ENCODE measurements at regions not wholly inside any gene's neighbourhood (a gene's known extent, or its start where the extent isn't known, plus 50 kb on each side); places are given as distances from the start of the nearest gene placed in this dataset.

DNA sequence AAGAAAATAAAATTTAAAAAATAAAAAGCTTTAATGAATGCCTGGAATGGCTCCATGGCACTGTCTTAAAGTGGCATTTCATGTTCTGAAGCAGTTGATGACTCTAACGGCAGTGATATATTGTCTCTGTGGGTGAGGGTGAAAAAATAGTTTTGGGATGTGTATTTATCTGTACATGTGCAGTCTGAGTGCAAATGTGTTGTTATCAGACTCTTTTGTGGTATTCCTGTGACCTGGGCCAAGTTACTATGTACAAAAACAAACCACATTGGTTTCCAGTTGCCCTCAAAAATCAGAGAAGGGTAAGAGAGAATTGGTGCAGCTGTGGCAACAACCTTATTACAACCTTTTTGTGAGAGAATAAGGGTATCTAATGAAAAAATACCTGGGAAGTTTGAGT is 81.7 kb upstream of the CCDC91 start:
- TF ChIP-seq, protein P1, sequence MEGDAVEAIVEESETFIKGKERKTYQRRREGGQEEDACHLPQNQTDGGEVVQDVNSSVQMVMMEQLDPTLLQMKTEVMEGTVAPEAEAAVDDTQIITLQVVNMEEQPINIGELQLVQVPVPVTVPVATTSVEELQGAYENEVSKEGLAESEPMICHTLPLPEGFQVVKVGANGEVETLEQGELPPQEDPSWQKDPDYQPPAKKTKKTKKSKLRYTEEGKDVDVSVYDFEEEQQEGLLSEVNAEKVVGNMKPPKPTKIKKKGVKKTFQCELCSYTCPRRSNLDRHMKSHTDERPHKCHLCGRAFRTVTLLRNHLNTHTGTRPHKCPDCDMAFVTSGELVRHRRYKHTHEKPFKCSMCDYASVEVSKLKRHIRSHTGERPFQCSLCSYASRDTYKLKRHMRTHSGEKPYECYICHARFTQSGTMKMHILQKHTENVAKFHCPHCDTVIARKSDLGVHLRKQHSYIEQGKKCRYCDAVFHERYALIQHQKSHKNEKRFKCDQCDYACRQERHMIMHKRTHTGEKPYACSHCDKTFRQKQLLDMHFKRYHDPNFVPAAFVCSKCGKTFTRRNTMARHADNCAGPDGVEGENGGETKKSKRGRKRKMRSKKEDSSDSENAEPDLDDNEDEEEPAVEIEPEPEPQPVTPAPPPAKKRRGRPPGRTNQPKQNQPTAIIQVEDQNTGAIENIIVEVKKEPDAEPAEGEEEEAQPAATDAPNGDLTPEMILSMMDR (IDR thresholded peaks at IDR 0.05): no peak
- no peaks in the 10 kb centered on the region for H3K36me3 ChIP-seq
- H3K4me3 ChIP-seq: no peak overlapping the region
- no peak overlapping the region for H3K27ac ChIP-seq
- H3K4me1 ChIP-seq: no peaks in the 10 kb centered on the region
- H3K9me3 ChIP-seq: peaks cover 0 to 22% (median 0%) of the 10 kb centered on the region in 11 donors
- no peaks in the 10 kb centered on the region for H3K27me3 ChIP-seq
- DNase-seq (no peak), ATAC-seq (no peak)
- WGBS, 2 donors: 71 to 76% methylated on average over 1 of the region's 1 CpG
- intact Hi-C loops (cut with DNase I): no loop called here

DNA sequence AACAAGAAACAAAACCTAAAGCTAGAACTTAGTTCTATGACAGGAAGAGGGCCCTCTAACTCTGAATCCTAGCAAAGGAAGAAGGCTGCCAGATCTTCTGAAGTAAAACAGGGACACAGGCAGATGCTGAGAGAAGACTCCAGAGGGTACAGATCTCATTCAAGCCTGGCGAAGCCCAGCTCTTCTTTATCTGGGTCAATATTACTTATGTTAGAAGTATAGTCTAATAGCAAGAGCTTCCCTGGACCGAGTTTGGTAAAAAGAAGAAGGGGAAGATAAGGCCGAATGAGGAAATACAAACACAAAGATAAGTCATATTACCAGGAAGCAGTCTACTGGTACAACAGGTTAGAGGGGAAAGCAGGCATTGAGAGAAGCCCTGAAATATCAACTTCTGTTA is 79.9 kb upstream of the CCDC91 start:
- no peak overlapping the region for H3K4me3 ChIP-seq
- H3K36me3 ChIP-seq: no peaks in the 10 kb centered on the region
- TF ChIP-seq, protein P1 (IDR thresholded peaks at IDR 0.05): no peak
- H3K27ac ChIP-seq: no peak overlapping the region
- ATAC-seq (no peak), DNase-seq (no peak)
- no peaks in the 10 kb centered on the region for H3K4me1 ChIP-seq
- peaks cover 0 to 22% (median 0%) of the 10 kb centered on the region in 11 donors for H3K9me3 ChIP-seq
- intact Hi-C loops (cut with DNase I): no loop called here
- WGBS, 2 donors: 60 to 64% methylated on average over 3 of the region's 3 CpGs
- no peaks in the 10 kb centered on the region for H3K27me3 ChIP-seq

DNA sequence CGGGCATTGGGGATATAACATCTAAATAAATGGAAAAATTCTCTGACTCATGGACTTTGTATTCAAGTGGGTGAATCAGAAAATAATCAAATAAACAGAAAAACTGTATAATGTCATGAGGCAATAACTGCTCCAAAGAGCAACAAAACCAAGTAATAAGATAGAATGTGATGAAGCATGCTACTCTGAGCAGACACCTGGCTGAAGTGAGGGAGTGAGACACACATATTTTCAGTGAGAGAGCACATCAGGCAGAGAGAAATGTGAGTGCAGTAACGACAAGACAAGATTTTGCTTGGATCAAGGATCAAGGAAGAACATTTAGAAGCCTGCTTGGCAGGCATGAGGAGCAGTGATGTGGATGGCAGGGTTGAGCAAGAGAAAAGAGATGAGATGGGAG is 75.8 kb upstream of the CCDC91 start:
- DNase-seq (no peak), ATAC-seq (no peak)
- TF ChIP-seq, protein P1 (IDR thresholded peaks at IDR 0.05): no peak
- Histone ChIP-seq H3K36me3 (no peaks in the 10 kb centered on the region), H3K27ac (no peak overlapping the region), H3K9me3 (peaks cover 0 to 17% (median 0%) of the 10 kb centered on the region in 11 donors), H3K27me3 (no peaks in the 10 kb centered on the region), H3K4me1 (no peaks in the 10 kb centered on the region), H3K4me3 (no peak overlapping the region)
- intact Hi-C loops (cut with DNase I): no loop called here
- 75 to 84% methylated on average over 2 of the region's 2 CpGs for WGBS, 2 donors

DNA sequence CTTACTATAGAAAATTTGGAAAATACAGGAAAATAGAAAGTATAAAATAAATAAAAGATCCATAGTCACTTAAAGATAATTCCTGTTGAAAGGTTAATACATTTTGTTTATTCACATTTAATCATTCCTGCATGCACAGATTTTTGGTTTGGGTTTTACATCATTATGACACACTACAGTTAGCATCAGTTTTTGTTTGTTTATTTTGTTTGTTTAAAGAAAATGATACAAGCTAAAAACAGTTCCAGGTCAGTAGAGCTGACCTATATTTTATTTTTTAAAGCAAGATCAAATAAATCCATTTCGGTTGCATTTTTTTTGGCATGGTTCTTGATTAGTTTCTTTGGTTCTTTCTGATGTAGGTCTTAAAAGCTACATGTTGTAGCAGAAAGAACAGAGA is 68.8 kb upstream of the CCDC91 start:
- H3K27me3 ChIP-seq: no peaks in the 10 kb centered on the region
- no peaks in the 10 kb centered on the region for H3K9me3 ChIP-seq
- H3K27ac ChIP-seq: no peak overlapping the region
- no peaks in the 10 kb centered on the region for H3K4me1 ChIP-seq
- no peaks in the 10 kb centered on the region for H3K36me3 ChIP-seq
- ATAC-seq (no peak), DNase-seq (no peak)
- no peak overlapping the region for H3K4me3 ChIP-seq
- TF ChIP-seq, protein P1 (IDR thresholded peaks at IDR 0.05): no peak
- intact Hi-C loops (cut with DNase I): loop anchor here in 1 of 10 donors (5.0 kb wide), 1 partner anchor 1081 kb away; no protein-coding TSS in a partner anchor
- WGBS, 2 donors: 78 to 88% methylated on average over 1 of the region's 1 CpG
